Bronchial epithelial cell (primary cell): ENCODE measurements at regions not wholly inside any gene's neighbourhood (a gene's known extent, or its start where the extent isn't known, plus 50 kb on each side); places are given as distances from the start of the nearest gene placed in this dataset.

Experiments
- DNase-seq: peaks from one replicate; pipeline ENCODE4 v3.0.0-alpha.2; 2010; ENCODE audit warnings: low read depth
- FAIRE-seq: peaks from 2 replicates; lab custom pipeline; 2011; peaks lifted over from hg19 to GRCh38; lab: Jason Lieb, UNC
- H3K27me3 ChIP-seq: 2 replicates; pipeline ENCODE4 v1.5.1; 2011; ENCODE audit warnings: low read length; ENCODE audit not compliant: control insufficient read depth, insufficient read depth
- H3K36me3 ChIP-seq: 2 replicates; pipeline ENCODE4 v1.5.1; 2011; ENCODE audit warnings: low read length; ENCODE audit not compliant: control insufficient read depth, insufficient read depth
- H3K4me3 ChIP-seq: 2 replicates; pipeline ENCODE4 v1.5.1; 2011; ENCODE audit warnings: mild to moderate bottlenecking, low read depth, low read length, control low read depth
- CTCF ChIP-seq: IDR thresholded peaks from 2 replicates; pipeline ENCODE4 v1.5.1; 2011; ENCODE audit warnings: mild to moderate bottlenecking, moderate library complexity, low read length, control low read depth, inconsistent platforms; ENCODE audit not compliant: insufficient read depth, severe bottlenecking

- FAIRE-seq (no peak), DNase-seq (peak; percentile 46)
- no peak for TF ChIP-seq CTCF
- Histone ChIP-seq H3K36me3 (no peaks in the 10 kb centered on the region), H3K27me3 (no peaks in the 10 kb centered on the region), H3K4me3 (no peak overlapping the region)
These were observed 579.6 kb upstream of the MAP3K7 start for GRCh38 chr6:91166271-91167046.

GRCh38 chr6:91164105-91164504, 577.2 kb upstream of the MAP3K7 start:
- TF ChIP-seq CTCF = no peak
- Histone ChIP-seq H3K36me3 (no peaks in the 10 kb centered on the region), H3K4me3 (no peak overlapping the region), H3K27me3 (no peaks in the 10 kb centered on the region)
- FAIRE-seq (peak; percentile 28), DNase-seq (no peak)

DNA sequence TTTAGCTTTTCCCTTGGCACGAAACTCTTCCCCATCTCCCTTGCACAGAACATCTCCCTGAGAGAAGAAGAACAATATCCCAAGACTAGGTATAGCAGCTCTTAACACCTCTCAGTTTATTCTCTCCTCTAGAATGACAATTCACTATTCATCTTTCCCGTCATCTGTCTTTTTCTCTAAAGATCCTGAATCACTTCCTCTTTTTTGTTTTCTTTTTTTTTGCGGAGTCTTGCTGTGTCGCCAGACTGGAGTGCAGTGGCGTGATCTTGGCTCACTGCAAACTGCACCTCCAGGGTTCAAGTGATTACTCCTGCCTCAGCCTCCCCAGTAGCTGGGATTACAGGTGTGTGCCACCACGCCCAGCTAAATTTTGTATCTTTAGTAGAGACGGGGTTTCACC, 574.4 kb upstream of the MAP3K7 start:
- FAIRE-seq = no peak
- TF ChIP-seq CTCF = no peak
- Histone ChIP-seq H3K27me3 (no peaks in the 10 kb centered on the region), H3K36me3 (no peaks in the 10 kb centered on the region), H3K4me3 (no peak overlapping the region)
- no peak for DNase-seq

GRCh38 chr6:91155129-91155785, 568.4 kb upstream of the MAP3K7 start:
- Histone ChIP-seq H3K4me3 (no peak overlapping the region), H3K27me3 (no peaks in the 10 kb centered on the region), H3K36me3 (no peaks in the 10 kb centered on the region)
- FAIRE-seq (no peak), DNase-seq (no peak)
- TF ChIP-seq CTCF = no peak

DNA sequence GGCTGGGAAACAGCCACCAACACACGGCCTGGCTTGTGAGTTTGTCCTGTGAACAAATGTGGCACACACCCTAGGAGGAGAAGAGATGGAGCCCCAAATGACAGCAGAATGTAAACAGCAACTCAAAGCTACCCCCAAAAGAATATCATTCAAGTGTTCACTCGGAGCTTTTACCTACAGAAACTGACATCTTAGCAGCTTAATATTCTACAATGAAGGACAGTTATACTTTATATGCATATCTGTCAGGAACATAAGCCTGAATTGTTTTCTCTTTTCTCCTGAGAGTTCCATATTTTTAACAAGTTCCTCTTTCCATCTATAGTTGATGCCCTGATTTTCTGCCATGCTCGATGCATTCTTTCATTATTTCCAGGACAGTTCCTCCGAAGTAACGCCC, 566.0 kb upstream of the MAP3K7 start:
- peak; percentile 81 for FAIRE-seq
- no peak for TF ChIP-seq CTCF
- Histone ChIP-seq H3K36me3 (no peaks in the 10 kb centered on the region), H3K27me3 (no peaks in the 10 kb centered on the region), H3K4me3 (no peak overlapping the region)
- DNase-seq = no peak
